ENCODE measurements at regions not wholly inside any gene's neighbourhood (a gene's known extent, or its start where the extent isn't known, plus 50 kb on each side); places are given as distances from the start of the nearest gene placed in this dataset.

DNA sequence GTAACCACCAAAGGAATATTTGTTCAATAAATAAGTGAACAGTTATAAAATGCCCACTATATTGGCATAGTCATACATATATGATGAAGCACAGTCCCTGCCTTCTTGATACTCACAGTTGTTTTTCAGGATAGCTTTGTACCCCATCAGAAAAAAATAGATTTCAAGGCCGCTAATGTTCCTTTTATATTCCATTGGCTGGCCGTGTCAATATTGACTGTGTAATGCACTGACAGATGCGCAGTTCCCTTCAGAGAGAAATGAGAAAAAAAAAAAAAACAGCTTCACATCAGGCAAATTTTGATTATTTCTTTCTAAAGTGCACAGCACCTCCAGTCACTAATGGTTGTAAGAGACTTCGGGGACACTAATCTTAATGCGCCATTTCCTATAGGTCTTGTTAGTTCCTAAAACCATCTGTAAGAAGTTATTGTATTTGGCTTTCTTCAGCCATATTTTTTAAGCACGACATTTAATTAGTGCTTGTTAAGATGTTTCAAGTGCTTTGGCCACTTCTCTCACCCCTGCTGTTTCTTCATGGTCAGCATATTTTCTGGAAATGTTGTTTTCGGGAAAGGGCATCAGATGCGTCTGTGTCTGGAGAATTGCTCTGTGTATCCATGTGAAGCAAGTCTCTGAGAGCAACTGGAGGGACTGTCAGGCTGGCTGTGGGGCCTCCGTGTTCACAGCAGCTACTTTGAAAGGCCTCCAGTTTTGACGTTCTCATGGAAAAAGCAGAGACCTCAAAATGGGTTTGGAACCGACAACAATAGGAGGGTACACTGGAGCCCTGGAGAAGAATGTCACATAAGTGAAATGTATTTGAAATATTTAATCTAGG lies 378.3 kb downstream of the MTX2 start:
- DNase-seq (ENCODE audit: low spot score), result no peak

GRCh38 chr2:176648700-176649297 lies 379.6 kb downstream of the MTX2 start:
- no peak for DNase-seq (ENCODE audit: low spot score)

- DNase-seq (ENCODE audit: low spot score), result no peak
Observed at GRCh38 chr2:176650104-176650837, 381.0 kb downstream of the MTX2 start.

DNA sequence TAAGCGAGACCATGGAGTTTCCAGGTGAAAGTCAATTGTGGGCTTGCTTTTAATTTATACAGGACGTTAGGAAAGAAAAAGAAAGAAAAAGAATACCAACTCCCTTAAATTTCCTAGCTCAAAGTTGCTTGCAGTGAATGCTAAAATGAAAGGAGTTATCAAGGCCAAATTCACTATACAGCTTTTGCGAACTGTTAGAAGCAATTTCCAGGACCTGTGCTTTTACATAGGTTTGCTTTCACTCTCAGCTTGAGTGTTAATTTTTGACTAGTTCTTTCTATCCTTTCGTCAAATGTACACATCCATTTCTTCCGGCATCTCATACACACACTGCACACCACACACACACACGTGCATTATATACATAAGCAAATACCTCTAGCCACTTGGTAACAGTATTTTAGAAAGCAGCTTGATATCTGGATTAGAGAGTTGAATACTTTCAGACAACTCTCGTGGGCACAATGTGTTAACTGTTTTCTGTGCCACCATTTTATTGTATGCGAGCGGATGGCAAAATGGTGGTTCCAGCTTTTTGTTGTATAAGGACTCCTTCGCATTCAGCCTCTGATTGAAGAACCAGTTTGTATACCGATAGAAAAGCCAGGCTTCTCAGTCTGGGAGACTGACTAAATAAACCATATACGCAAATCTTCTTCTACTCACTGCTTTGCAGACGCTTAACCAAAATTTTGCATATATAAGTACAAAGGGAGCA lies 381.8 kb downstream of the MTX2 start:
- no peak for DNase-seq (ENCODE audit: low spot score)

DNA sequence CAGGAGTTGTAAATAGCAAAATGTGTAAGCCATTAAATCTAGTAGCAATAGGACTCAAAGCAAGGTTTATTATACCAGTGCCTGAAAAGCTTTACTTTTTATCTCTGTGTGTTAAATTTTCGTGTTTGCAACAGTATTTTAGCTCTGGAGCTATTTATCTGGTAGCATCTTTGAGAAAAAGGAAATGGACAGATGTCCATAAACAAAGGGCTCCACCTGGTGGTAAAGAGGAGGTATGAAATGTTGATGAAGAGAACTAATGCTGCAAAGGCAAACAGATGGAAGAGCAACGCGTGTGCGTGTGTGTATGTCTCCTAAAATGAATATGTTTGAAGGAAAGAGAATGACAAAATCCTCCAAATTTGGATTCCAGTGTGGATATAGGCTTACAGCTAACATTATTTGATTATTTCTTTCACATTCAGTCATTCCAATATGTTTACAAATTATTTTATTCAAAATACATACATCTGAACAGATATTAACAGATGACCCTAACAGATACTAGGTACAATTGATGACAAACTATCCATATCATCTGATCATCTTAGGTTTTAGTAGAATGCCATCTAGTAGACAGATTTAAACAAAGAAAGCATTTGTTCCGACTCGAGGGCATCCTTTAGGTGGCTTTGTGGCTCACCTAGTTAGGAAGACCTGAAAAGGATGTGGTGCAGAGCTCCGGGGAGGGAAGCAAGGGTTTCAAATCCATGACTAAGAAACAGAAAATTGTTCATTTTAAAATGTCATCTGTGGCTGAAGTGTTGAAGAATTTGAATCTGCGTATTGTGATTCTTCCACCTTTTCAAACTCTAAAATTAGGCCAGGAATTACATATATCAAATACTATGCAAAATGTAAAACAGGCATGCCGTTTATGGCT lies 383.3 kb downstream of the MTX2 start:
- no peak for DNase-seq (ENCODE audit: low spot score)

GRCh38 chr2:176653479-176654443 lies 384.5 kb downstream of the MTX2 start:
- DNase-seq (ENCODE audit: low spot score), result peak; percentile 74

DNA sequence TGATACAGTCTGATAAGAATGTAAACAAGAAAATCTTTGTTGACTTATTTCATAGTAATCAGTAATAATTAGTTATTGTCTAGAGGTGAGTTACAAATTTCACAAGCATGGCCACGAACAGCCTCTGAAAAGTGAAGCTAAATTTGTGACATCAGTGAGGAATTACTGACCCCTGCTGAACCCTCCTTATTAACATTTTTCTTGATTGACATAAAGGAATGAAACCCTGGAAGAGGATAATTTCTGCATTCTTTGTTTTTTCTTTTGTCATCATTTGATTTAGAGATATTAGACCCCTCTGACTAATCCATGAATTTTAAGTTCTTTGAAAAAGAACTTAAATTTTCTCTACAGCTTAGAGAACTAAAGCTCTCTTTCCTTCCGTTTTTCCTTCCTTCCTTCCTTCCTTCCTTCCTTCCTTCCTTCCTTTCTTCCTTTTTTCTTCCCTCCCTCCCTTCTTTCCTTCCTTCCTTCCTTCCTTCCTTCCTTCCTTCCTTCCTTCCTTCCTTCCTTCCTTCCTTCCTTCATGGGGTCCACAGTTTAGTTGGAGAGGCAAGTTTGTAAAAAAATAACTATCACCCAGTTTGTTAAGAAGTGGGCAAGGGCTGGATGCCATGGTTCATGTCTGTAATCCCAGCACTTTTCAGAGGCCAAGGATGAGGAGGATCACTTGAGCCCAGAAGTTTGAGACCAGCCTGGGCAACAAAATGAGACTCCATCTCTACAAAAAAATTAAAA lies 387.0 kb downstream of the MTX2 start:
- no peak for DNase-seq (ENCODE audit: low spot score)

DNA sequence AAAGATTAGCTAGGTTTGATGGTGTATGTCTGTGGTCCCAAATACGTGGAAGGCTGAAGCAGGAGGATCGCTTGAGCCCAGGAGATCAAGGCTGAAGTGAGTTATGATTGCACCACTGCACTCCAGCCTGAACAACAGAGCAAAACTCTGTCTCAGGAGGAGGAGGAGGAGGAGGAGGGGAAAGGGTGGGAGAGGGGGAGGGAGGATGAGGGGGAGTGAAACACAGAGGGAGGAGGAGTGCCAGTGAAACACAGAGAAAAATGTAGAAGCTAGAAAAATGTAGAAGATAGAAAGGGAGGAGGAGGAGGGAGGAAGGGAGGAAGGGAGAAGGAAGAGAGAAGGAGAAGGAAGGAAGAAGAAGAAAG lies 387.5 kb downstream of the MTX2 start:
- DNase-seq (ENCODE audit: low spot score), result no peak

- no peak for DNase-seq (ENCODE audit: low spot score)
Observed at GRCh38 chr2:176657393-176657792, 388.2 kb downstream of the MTX2 start.

- no peak for DNase-seq (ENCODE audit: low spot score)
Observed at GRCh38 chr2:176658708-176659107, 389.5 kb downstream of the MTX2 start.

DNA sequence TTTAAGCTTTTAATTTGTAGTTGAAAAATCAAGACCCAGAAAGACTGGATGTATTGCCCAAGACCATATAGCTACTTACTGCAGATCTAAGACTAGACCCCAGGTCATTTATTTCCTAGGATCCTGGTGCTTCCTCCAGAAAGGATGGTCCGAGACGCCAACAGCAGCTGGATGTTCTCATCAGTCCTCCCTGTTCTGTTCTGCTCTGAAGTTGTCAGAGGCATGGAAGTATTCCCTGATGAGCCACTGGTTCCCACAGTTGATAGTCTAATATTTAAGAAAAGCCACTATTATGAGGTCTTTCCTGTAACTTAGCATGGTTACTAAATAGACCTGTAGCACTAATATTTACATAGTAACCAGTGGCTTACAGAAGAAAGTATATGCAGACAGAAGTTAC lies 393.5 kb downstream of the MTX2 start:
- DNase-seq (ENCODE audit: low spot score), result no peak

GRCh38 chr2:176664478-176664877 lies 395.2 kb downstream of the MTX2 start:
- no peak for DNase-seq (ENCODE audit: low spot score)

DNA sequence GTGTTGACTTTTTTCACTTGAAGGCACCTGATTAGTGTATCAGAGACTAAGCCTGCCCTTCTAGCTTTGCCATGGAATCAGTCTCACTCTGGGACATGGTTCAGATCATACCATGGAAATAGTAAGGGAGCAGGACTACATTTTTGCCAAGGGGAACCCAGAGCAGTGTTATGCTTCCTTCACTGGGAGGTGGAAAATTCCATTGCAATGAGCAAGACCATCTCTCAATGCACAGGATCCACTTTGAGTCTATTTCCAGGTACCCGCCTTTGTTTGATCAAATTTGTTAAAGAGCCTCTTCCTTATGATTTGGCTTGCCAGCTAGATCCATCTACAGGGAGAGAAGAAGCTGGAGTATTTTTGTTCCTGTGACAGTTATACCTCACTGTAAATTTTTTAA lies 395.8 kb downstream of the MTX2 start:
- DNase-seq (ENCODE audit: low spot score), result no peak

DNA sequence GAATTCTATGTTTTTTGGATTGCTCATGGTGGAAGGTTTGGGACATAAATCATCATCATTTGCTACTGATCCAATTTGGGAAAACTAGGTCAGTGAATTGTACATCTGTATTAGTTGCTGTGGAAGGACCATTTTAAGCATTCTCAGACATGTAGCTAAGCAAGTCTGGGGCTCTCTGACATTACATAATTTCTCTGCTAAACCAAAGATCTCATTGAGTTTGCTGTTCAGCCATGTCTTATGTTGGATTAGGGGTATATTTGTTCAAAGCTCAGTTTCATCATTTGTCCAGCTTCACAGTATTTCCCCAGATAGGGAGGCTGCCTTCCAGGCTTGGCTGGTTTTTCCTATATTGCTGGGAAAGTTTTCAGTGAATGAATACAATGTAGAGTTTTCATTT lies 399.7 kb downstream of the MTX2 start:
- no peak for DNase-seq (ENCODE audit: low spot score)

DNA sequence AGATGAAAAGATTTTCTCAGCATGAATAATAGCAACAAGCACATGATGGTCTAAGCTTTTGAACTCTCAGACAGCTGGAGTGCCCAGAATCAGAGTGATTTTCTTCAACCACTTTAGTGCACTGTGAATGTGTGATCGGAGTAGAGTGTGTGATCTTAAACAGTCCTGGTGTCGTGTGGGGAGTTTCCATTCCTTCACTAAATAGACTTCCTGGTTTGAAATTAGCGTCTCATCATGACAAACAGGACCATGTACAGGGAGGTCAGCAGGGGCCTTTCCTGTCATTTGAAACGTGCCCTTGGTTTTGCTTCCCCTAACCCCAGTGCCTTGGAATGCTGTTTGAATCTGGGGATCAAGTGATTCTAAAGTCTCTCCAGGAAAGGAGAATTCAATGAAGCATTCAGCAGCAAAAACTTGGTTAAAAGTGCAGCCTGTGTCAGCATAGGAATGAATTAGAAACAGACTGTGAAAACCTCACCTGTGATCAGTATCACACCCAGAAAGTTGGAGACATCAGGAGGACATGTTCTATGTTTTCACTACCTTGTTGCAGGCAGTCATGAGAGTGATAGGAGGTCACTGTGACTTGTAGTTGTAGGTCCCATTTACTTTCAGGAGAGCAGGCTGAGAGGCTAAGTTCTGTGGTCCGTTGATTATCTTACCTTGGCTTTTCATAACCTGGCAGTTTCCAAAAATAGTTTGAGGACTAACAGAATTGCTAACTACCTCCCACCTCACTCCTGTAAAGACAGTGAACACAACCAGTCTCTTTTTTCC lies 400.3 kb downstream of the MTX2 start:
- DNase-seq (ENCODE audit: low spot score), result no peak

DNA sequence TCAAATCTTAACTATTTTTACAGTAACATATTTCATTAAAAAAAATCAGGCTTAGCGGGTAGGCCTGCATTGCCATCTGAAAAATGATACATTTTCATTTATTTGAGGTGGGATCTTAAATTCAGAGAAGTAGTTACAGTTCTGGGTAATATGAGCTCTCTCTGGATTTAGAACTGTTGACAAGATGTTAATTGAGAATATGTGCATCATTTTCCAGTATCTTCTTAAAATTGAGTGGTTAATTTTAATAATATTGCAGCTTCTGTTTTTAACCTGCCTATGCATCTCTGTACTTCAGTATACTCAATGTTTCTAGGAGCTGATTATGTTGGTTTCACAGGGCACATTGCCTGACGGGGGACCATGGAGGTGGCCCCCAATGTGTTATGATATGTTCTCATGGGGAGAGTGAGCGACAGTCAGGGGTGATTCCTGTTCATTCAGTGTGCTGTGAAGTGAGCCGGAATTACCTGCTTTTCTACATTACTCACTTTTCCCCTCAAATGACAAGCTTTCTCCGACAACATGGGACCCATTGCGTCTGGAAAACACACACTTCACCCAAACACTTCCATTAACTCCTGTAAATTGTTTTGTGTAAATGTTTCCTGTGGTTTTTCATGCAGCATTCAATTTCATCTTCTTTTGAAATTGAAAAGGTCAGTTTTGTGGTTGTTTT lies 406.2 kb downstream of the MTX2 start:
- no peak for DNase-seq (ENCODE audit: low spot score)

- no peak for DNase-seq (ENCODE audit: low spot score)
Observed at GRCh38 chr2:176677746-176678265, 408.6 kb downstream of the MTX2 start.

GRCh38 chr2:176678571-176678970 lies 409.3 kb downstream of the MTX2 start:
- DNase-seq (ENCODE audit: low spot score), result no peak

All from ureter (tissue), 1 donor.